Ectodermal cell (in vitro differentiated cells): ENCODE measurements at regions not wholly inside any gene's neighbourhood (a gene's known extent, or its start where the extent isn't known, plus 50 kb on each side); places are given as distances from the start of the nearest gene placed in this dataset.

Experiments used
- H3K27ac ChIP-seq: 2 replicates; pipeline ENCODE4 v1.7.0; 2013; ENCODE audit warnings: mild to moderate bottlenecking, low read depth, low read length; ENCODE audit not compliant: insufficient read depth, poor library complexity, severe bottlenecking
- H3K27me3 ChIP-seq: 2 replicates; pipeline ENCODE4 v1.7.0; 2013; ENCODE audit warnings: mild to moderate bottlenecking, low read length; ENCODE audit not compliant: insufficient read depth, control insufficient read depth, poor library complexity, severe bottlenecking
- H3K36me3 ChIP-seq: one replicate; pipeline ENCODE4 v1.7.0; 2013; ENCODE audit warnings: low read length; ENCODE audit not compliant: control insufficient read depth, insufficient read depth
- H3K4me1 ChIP-seq: one replicate; pipeline ENCODE4 v1.7.0; 2013; ENCODE audit warnings: low read length; ENCODE audit not compliant: control insufficient read depth, insufficient read depth
- H3K4me3 ChIP-seq: 2 replicates; pipeline ENCODE4 v1.7.0; 2013; ENCODE audit warnings: low read depth, low read length, control low read depth; ENCODE audit not compliant: insufficient read depth
- H3K9me3 ChIP-seq: 2 replicates; pipeline ENCODE4 v1.7.0; 2013; ENCODE audit warnings: mild to moderate bottlenecking, low read length, moderate library complexity; ENCODE audit not compliant: control insufficient read depth
- WGBS, 2 experiments: methylation state at CpG; one replicate each; pipeline ENCODE4 v1.1.7; 2013; ENCODE audit warnings: missing lambda C conversion rate in 2 of 2; 5-methylcytosine and 5-hydroxymethylcytosine counted together

DNA sequence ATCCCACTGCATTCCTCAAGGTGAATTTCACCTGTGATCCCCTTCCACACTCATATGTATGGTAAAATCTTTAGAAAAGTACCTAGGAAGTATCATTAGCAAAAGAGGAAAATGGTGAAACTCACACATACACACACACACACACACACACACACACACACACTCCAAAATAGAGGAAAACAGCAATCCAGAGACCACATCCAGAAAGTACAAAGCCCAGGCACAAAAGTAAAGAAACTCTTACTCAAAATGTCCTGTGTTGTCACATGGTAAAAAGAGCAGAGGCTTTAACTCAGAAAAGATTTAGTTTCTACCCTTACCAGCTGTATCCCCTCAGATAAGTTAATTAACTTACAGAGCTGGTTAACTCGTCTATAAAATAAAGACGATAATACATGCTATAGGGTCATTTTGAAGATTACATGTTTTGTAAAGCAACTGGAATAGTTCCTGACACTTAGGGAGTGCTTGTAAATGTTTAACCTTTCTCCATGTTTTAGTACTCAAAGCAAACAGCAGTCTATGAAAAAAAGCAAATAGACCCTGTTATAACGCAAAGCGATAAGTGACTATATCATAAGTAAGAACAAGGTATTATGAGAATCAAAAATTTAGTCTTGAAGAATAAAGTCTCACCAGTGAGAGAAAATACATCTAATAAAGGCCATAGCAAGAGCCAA, 360.0 kb upstream of the LRATD1 start:
- Histone ChIP-seq H3K9me3 (no peaks in the 10 kb centered on the region), H3K27me3 (no peaks in the 10 kb centered on the region), H3K4me1 (no peaks in the 10 kb centered on the region), H3K36me3 (no peaks in the 10 kb centered on the region), H3K27ac (no peak overlapping the region), H3K4me3 (no peak overlapping the region)
- 96% methylated on average over 4 of the region's 4 CpGs; no CpG with 5 or more reads in 1 of the 2 experiments for WGBS, 2 experiments

DNA sequence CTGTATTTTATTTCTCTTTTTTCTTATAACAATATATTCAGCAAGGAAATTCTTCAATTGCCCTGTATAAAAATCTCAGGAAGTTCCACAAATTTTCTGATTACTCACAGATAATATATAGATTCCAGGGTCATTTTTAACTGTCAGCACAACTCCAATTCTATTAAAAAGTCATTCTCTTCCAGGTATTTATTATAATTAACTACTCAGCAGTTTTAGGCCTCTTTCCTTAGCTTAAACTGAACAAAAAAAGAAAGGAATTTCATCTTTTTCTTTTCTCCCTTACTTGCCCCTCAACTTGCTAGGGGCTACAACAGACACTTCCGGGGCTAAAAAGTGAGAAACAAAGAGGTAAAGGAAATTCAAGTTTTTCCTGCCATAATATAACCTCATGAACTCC, 358.9 kb upstream of the LRATD1 start:
- H3K27me3 ChIP-seq: no peaks in the 10 kb centered on the region
- WGBS, 2 experiments: 86 to 91% methylated on average over 1 of the region's 1 CpG
- H3K9me3 ChIP-seq: no peaks in the 10 kb centered on the region
- H3K27ac ChIP-seq: no peak overlapping the region
- no peaks in the 10 kb centered on the region for H3K36me3 ChIP-seq
- H3K4me3 ChIP-seq: no peak overlapping the region
- no peaks in the 10 kb centered on the region for H3K4me1 ChIP-seq

DNA sequence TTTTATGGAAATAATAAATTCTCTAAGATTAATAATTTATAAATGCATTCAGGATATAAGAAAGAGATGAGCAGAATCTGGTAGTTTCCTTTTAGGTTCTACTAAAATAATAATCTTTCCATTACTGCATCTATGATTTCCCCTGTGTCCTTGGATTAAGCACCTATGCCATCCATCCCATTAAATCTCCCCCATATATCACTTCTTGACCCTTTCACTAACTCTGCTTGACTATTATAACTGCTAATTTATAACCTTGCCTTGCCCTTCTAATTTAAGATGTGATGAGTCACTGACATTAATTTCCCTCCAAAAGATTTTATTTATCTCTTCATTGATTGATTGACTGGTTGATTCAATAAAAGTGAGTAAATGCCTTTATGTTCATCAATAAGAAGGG, 348.3 kb upstream of the LRATD1 start:
- no peak overlapping the region for H3K27ac ChIP-seq
- no peak overlapping the region for H3K4me3 ChIP-seq
- no peaks in the 10 kb centered on the region for H3K4me1 ChIP-seq
- no peaks in the 10 kb centered on the region for H3K9me3 ChIP-seq
- H3K36me3 ChIP-seq: no peaks in the 10 kb centered on the region
- H3K27me3 ChIP-seq: no peaks in the 10 kb centered on the region

DNA sequence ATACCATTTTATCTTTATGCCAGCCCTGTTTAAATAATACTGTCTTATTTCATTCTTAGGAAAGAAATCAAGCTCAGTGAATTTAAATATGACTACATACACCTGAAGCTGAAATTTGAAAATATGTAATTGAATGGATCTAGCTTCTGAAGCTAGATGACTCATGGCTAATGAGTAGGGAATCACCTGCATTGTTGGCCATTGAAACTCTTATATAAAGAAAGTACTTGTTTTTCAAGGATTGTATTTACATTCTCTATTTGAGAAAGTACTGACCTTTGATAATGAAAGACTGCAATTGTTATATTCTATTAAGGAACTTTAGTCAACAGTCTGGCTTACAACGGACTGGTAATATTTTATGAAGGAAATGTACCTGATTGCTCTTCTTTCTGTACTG, 346.7 kb upstream of the LRATD1 start:
- no peak overlapping the region for H3K27ac ChIP-seq
- no peak overlapping the region for H3K4me3 ChIP-seq
- no peaks in the 10 kb centered on the region for H3K36me3 ChIP-seq
- H3K4me1 ChIP-seq: no peaks in the 10 kb centered on the region
- H3K9me3 ChIP-seq: no peaks in the 10 kb centered on the region
- H3K27me3 ChIP-seq: no peaks in the 10 kb centered on the region
- WGBS, 2 experiments: 90 to 95% methylated on average over 1 of the region's 1 CpG

DNA sequence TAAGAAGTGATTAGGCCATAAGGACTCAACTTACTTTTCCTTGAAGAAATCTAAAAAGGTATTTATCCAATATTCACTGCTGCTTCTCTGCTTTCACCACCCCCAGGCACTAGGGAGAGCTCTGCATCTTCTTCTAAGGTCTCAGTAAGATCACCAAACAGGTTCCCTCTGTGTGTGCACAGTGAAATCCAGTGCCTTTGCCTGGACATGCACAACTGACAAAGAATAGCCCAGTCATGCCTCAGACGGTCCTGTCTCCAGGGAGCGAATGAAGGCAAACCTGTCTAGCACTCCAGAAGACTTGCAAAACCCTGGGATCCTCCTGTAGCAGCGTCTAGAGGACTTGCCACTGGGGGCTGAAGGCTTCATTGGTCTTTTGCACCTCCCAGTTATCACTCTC, 344.5 kb upstream of the LRATD1 start:
- no peaks in the 10 kb centered on the region for H3K36me3 ChIP-seq
- no peaks in the 10 kb centered on the region for H3K27me3 ChIP-seq
- no peak overlapping the region for H3K4me3 ChIP-seq
- H3K9me3 ChIP-seq: no peaks in the 10 kb centered on the region
- no peaks in the 10 kb centered on the region for H3K4me1 ChIP-seq
- no peak overlapping the region for H3K27ac ChIP-seq
- 92 to 95% methylated on average over 3 of the region's 3 CpGs for WGBS, 2 experiments

DNA sequence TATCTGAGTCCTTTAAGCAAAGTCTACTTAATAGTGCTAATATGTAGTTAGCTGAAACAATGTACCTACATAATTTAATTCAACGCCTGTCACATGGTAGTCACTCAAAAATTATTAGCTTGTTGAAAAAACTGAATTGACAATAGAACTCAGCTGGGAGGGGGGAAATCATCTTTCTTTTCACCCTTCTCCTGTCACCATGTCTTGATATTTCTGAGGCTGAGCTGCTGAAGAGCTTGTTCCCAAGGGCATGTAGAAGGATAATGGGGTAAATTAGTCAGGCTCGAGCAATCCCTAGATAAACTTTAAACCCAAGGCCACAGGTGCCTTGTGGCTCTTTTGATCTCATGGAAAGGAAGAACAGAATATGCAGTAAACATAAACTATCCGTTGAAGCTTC, 339.6 kb upstream of the LRATD1 start:
- 90 to 91% methylated on average over 2 to 3 of the region's 3 CpGs for WGBS, 2 experiments
- Histone ChIP-seq H3K4me1 (no peaks in the 10 kb centered on the region), H3K9me3 (no peaks in the 10 kb centered on the region), H3K4me3 (no peak overlapping the region), H3K27ac (no peak overlapping the region), H3K36me3 (no peaks in the 10 kb centered on the region), H3K27me3 (no peaks in the 10 kb centered on the region)

DNA sequence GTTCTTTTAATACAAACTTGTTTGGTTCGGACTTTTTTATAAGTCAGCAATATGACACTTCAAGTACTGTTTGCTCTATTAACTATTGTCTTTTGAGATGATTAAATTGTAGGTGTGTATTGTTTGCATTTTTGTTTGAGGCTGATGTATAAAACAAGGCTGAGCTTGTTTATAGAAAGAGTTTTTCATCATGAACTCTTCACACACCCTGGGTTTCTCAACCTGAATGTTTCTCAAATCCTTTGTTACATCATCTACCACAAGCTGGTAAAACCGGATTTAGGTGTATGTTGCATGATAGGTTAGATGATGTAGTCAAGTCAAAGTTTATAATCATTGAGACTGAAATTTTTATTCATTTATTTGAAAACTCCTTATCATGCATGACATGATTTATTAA, 335.2 kb upstream of the LRATD1 start:
- H3K36me3 ChIP-seq: no peaks in the 10 kb centered on the region
- H3K4me3 ChIP-seq: no peak overlapping the region
- no peak overlapping the region for H3K27ac ChIP-seq
- no peaks in the 10 kb centered on the region for H3K9me3 ChIP-seq
- no peaks in the 10 kb centered on the region for H3K27me3 ChIP-seq
- no peaks in the 10 kb centered on the region for H3K4me1 ChIP-seq
- 95 to 100% methylated on average over 1 of the region's 2 CpGs for WGBS, 2 experiments

DNA sequence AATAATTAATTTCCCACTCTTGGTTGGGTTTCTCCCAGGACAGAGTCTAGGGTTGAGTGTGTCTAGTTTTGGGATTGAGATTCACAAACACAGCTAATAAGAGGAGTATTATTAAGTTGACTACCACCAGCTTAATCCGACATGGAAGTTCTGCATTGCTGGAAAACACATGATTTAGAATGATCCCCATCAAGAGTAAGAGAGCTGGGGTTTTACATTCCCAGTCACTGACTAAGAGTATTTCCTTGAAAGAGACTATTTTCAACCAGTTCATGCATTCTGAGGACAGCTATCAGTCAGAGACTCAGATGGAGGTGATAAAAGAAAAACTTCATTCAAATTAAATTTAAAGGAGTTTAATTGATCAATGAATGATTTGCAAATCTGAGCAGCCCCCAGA, 334.6 kb upstream of the LRATD1 start:
- Histone ChIP-seq H3K4me3 (no peak overlapping the region), H3K36me3 (no peaks in the 10 kb centered on the region), H3K4me1 (no peaks in the 10 kb centered on the region), H3K27ac (no peak overlapping the region), H3K9me3 (no peaks in the 10 kb centered on the region), H3K27me3 (no peaks in the 10 kb centered on the region)
- WGBS, 2 experiments: 88 to 100% methylated on average over 1 of the region's 1 CpG

DNA sequence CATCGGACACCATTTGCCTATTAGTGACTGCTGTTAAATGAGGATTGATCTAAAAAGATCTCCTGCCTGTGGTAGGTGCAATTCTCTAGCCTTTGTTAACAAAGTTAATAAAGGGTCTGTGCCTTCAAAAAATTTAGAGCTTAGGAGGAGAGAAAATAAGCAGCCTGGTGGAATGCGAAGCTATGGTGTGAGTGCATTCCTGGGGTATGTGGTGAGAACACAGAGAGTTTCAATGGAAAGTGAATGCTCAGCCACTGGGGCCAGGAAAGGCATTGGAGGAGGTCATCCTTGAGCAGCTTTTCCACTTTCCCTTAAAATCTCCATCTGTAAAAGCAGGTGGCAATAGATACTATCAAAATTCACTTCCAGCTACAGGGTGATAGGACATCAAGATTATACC, 331.2 kb upstream of the LRATD1 start:
- 78 to 81% methylated on average over 2 of the region's 2 CpGs for WGBS, 2 experiments
- Histone ChIP-seq H3K36me3 (no peaks in the 10 kb centered on the region), H3K27me3 (no peaks in the 10 kb centered on the region), H3K27ac (no peak overlapping the region), H3K4me3 (no peak overlapping the region), H3K9me3 (no peaks in the 10 kb centered on the region), H3K4me1 (no peaks in the 10 kb centered on the region)

DNA sequence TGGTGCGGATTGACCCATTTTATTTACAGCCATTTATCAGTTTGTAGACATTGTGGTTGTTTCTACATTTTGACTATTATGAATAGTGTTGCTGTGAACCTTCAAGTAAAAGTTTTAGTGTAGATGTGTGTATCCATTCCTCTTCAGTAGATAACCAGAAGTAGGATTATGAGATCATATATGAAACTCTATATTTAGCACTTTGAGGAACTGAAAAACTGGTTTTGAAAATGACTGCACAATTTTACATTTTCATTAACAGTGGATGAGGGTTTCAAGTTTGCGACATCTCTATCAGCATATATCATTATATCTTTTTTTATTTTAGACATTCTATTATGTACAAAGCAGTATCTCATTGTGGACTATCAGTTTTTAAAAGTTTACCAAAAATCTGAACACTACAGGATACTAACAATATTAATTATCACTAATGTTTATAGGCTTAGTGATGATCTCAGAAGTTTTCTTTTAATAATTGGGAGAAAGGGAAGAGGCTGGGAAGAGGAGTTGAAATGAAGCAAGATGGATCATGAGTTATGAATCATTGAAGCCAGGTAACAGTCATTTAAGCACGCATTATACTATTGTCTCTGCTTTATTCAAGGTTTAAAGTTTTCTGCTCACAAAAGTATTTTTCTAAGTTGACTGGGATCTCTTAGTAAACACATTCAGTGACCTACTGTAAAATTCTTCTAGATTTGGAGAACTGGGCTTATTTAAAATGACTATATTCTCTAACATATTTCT, 329.0 kb upstream of the LRATD1 start:
- no peaks in the 10 kb centered on the region for H3K27me3 ChIP-seq
- H3K9me3 ChIP-seq: no peaks in the 10 kb centered on the region
- no peaks in the 10 kb centered on the region for H3K4me1 ChIP-seq
- H3K27ac ChIP-seq: no peak overlapping the region
- H3K4me3 ChIP-seq: no peak overlapping the region
- 92 to 100% methylated on average over 2 of the region's 3 CpGs for WGBS, 2 experiments
- no peaks in the 10 kb centered on the region for H3K36me3 ChIP-seq
